Ishikawa (cell line): ENCODE measurements at regions not wholly inside any gene's neighbourhood (a gene's known extent, or its start where the extent isn't known, plus 50 kb on each side); places are given as distances from the start of the nearest gene placed in this dataset.

Source experiments
- CEBPB ChIP-seq: IDR thresholded peaks from 2 replicates; pipeline ENCODE4 v1.6.1; 2012
- CREB1 ChIP-seq: IDR thresholded peaks from 2 replicates; pipeline ENCODE4 v1.6.1; 2012; ENCODE audit warnings: low read depth
- EGR1 ChIP-seq: IDR thresholded peaks from 2 replicates; pipeline ENCODE4 v1.6.1; 2012
- EP300 ChIP-seq: IDR thresholded peaks from 2 replicates; pipeline ENCODE4 v1.6.1; 2012; ENCODE audit warnings: borderline replicate concordance
- FOXM1 ChIP-seq: IDR thresholded peaks from 2 replicates; pipeline ENCODE4 v1.6.1; 2012; ENCODE audit warnings: low read depth, borderline replicate concordance
- NFIC ChIP-seq: IDR thresholded peaks from 2 replicates; pipeline ENCODE4 v1.6.1; 2012
- RAD21 ChIP-seq: IDR thresholded peaks from 2 replicates; pipeline ENCODE4 v1.6.1; 2012; ENCODE audit warnings: low read depth
- REST ChIP-seq: IDR thresholded peaks from 2 replicates; pipeline ENCODE4 v1.6.1; 2012; ENCODE audit warnings: low read depth, mild to moderate bottlenecking
- TAF1 ChIP-seq: IDR thresholded peaks from 2 replicates; pipeline ENCODE4 v1.6.1; 2012; ENCODE audit warnings: low read depth, mild to moderate bottlenecking
- TCF12 ChIP-seq: IDR thresholded peaks from 2 replicates; pipeline ENCODE4 v1.6.1; 2012; ENCODE audit warnings: low read depth
- TEAD4 ChIP-seq: IDR thresholded peaks from 2 replicates; pipeline ENCODE4 v1.6.1; 2012
- YY1 ChIP-seq: IDR thresholded peaks from 2 replicates; pipeline ENCODE4 v1.6.1; 2012; ENCODE audit warnings: low read depth
- ZBTB7A ChIP-seq: IDR thresholded peaks from 2 replicates; pipeline ENCODE4 v1.6.1; 2012; ENCODE audit warnings: low read depth
- TF ChIP-seq, protein P1 (sequence below): IDR thresholded peaks from 2 replicates; pipeline ENCODE4 v1.6.1; 2012
- TF ChIP-seq, protein P2 (sequence below): IDR thresholded peaks from 2 replicates; pipeline ENCODE4 v1.6.1; 2012

GRCh38 chr2:15753811-15754702 is 162.4 kb downstream of the DDX1 start:
- no peak for TF ChIP-seq NFIC
- no peak for TF ChIP-seq TAF1
- TF ChIP-seq, protein P1, sequence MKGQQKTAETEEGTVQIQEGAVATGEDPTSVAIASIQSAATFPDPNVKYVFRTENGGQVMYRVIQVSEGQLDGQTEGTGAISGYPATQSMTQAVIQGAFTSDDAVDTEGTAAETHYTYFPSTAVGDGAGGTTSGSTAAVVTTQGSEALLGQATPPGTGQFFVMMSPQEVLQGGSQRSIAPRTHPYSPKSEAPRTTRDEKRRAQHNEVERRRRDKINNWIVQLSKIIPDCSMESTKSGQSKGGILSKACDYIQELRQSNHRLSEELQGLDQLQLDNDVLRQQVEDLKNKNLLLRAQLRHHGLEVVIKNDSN = no peak
- TF ChIP-seq EGR1 = no peak
- TF ChIP-seq, protein P2, sequence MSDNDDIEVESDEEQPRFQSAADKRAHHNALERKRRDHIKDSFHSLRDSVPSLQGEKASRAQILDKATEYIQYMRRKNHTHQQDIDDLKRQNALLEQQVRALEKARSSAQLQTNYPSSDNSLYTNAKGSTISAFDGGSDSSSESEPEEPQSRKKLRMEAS = no peak

- no peak for TF ChIP-seq REST
Observed at GRCh38 chr2:15754703-15755099, 163.0 kb downstream of the DDX1 start.

GRCh38 chr2:15755528-15755927 is 163.9 kb downstream of the DDX1 start:
- no peak for TF ChIP-seq CREB1
- TF ChIP-seq, protein P1 = no peak
- TF ChIP-seq RAD21 = no peak

DNA sequence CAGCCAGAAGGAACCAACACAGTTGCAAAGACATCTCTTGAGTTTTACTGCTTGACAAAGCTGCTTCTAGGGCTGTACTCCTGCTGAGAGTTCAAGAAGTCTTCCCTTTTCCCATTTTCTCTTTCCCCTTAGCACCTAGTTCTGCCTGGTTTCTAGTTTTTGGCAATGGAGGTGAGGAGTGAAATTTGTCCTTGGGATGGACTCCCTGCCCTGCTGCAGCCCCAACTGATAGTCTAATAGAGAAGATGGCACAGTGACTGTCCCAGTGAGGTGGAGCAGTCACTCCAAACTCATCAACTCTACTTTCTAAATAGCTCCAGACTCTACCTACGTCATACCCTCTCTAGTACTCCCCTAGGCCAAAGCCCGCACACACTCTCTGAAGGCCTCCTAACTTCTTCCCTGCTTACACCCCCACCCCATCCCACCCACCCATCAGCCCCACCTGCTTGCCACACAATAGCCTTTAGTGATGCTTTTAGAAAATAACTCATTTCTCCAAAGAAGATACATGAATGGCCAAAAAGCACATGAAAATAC is 164.4 kb downstream of the DDX1 start:
- no peak for TF ChIP-seq CREB1
- no peak for TF ChIP-seq YY1
- no peak for TF ChIP-seq NFIC
- TF ChIP-seq TAF1 = no peak
- no peak for TF ChIP-seq REST
- TF ChIP-seq TEAD4 = no peak
- no peak for TF ChIP-seq EP300
- TF ChIP-seq FOXM1 = no peak
- no peak for TF ChIP-seq RAD21
- TF ChIP-seq EGR1 = no peak
- no peak for TF ChIP-seq TCF12
- TF ChIP-seq, protein P1 = no peak
- TF ChIP-seq, protein P2 = no peak
- no peak for TF ChIP-seq CEBPB
- no peak for TF ChIP-seq ZBTB7A

DNA sequence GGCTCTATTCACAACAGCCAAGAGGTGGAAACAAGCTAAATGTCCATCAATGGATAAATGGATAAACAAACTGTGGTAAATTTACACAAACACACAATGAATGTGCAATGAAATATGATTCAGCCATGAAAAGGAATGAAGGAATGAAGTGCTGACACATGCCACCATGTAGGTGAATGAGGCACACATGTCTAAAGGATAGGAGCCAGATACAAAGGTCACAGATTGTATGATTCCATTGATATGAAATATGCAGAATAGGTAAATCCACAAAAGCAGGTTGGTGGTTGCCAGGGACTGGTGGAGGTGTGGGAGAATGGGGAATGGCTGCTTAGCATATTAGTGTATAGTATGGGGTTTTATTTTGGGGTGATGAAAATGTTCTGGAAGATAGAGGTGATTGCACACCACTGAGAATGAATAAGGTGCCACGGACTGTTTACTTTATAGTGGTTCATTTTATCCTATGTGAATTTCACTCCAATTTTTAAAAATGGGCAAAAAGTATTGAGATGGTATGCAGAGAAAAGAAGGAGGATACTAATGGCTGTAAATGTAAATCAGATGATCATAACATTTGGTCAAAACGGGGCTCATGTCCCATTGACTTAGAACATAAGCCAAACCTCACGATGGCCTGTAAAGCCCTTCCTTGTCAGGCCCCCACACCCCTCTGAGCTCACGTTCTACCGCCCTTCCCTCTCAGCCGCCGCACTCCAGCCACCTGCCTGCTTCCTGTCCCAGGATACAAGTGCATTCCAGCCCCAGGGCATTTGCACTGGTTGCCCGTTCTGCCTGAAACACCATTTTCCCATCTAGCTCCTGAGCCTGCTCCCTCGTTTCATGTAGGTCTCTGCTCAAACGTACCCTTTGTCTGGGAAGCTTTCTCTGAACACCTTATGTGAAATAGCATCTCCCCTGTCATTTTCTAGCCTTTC is 165.5 kb downstream of the DDX1 start:
- TF ChIP-seq CREB1 (no peak), RAD21 (no peak), EP300 (no peak), TCF12 (no peak), NFIC (no peak), TEAD4 (no peak), YY1 (no peak), ZBTB7A (no peak), CEBPB (no peak), FOXM1 (no peak), EGR1 (no peak), TAF1 (no peak), REST (no peak)
- TF ChIP-seq, protein P2 = no peak
- TF ChIP-seq, protein P1 = no peak
